ENCODE measurements at regions not wholly inside any gene's neighbourhood (a gene's known extent, or its start where the extent isn't known, plus 50 kb on each side); places are given as distances from the start of the nearest gene placed in this dataset.
A peak's percentile ranks its signal among the peaks of the same experiment; 100 is the strongest.

GRCh38 chrX:113954297-113954696 is 629.6 kb upstream of the HTR2C start:
- DNase-seq (ENCODE audit: low spot score) (no peak), ATAC-seq (ENCODE audit: low read depth) (no peak)
- Histone ChIP-seq H3K27me3 (ENCODE audit: insufficient read depth, poor library complexity, severe bottlenecking) (no peaks in the 10 kb centered on the region), H3K36me3 (ENCODE audit: low read depth) (no peaks in the 10 kb centered on the region), H3K4me1 (ENCODE audit: insufficient read depth, poor library complexity, severe bottlenecking) (no peaks in the 10 kb centered on the region), H3K9me3 (ENCODE audit: severe bottlenecking) (no peaks in the 10 kb centered on the region), H3K4me3 (ENCODE audit: severe bottlenecking) (no peak overlapping the region), H3K27ac (ENCODE audit: poor library complexity, severe bottlenecking) (no peak overlapping the region)
- TF ChIP-seq CTCF (IDR thresholded peaks at IDR 0.05; ENCODE audit: poor library complexity, severe bottlenecking): no peak

GRCh38 chrX:113950081-113950678 is 633.7 kb upstream of the HTR2C start:
- no peak overlapping the region for H3K27ac ChIP-seq (ENCODE audit: poor library complexity, severe bottlenecking)
- DNase-seq (ENCODE audit: low spot score) (no peak), ATAC-seq (ENCODE audit: low read depth) (no peak)
- H3K9me3 ChIP-seq (ENCODE audit: severe bottlenecking): no peaks in the 10 kb centered on the region
- no peak overlapping the region for H3K4me3 ChIP-seq (ENCODE audit: severe bottlenecking)
- TF ChIP-seq CTCF (IDR thresholded peaks at IDR 0.05; ENCODE audit: poor library complexity, severe bottlenecking): no peak
- no peaks in the 10 kb centered on the region for H3K27me3 ChIP-seq (ENCODE audit: insufficient read depth, poor library complexity, severe bottlenecking)
- no peaks in the 10 kb centered on the region for H3K4me1 ChIP-seq (ENCODE audit: insufficient read depth, poor library complexity, severe bottlenecking)
- no peaks in the 10 kb centered on the region for H3K36me3 ChIP-seq (ENCODE audit: low read depth)

- ATAC-seq (ENCODE audit: low read depth) (no peak), DNase-seq (ENCODE audit: low spot score) (no peak)
- no peaks in the 10 kb centered on the region for H3K9me3 ChIP-seq (ENCODE audit: severe bottlenecking)
- no peaks in the 10 kb centered on the region for H3K27me3 ChIP-seq (ENCODE audit: insufficient read depth, poor library complexity, severe bottlenecking)
- no peak overlapping the region for H3K4me3 ChIP-seq (ENCODE audit: severe bottlenecking)
- no peaks in the 10 kb centered on the region for H3K4me1 ChIP-seq (ENCODE audit: insufficient read depth, poor library complexity, severe bottlenecking)
- no peak overlapping the region for H3K27ac ChIP-seq (ENCODE audit: poor library complexity, severe bottlenecking)
- no peaks in the 10 kb centered on the region for H3K36me3 ChIP-seq (ENCODE audit: low read depth)
- peak; percentile 15 for TF ChIP-seq CTCF (IDR thresholded peaks at IDR 0.05; ENCODE audit: poor library complexity, severe bottlenecking)
Measured at GRCh38 chrX:113947548-113947947, 636.3 kb upstream of the HTR2C start.

GRCh38 chrX:113935518-113935917 is 648.4 kb upstream of the HTR2C start:
- no peak for DNase-seq (ENCODE audit: low spot score)

More at GRCh38 chrX:113935518-113935917, 648.4 kb upstream of the HTR2C start:
- Histone ChIP-seq H3K4me1 (ENCODE audit: insufficient read depth, poor library complexity, severe bottlenecking) (no peaks in the 10 kb centered on the region), H3K4me3 (ENCODE audit: severe bottlenecking) (no peak overlapping the region), H3K27ac (ENCODE audit: poor library complexity, severe bottlenecking) (no peak overlapping the region), H3K27me3 (ENCODE audit: insufficient read depth, poor library complexity, severe bottlenecking) (no peaks in the 10 kb centered on the region), H3K9me3 (ENCODE audit: severe bottlenecking) (no peaks in the 10 kb centered on the region), H3K36me3 (ENCODE audit: low read depth) (no peaks in the 10 kb centered on the region)
- TF ChIP-seq CTCF (IDR thresholded peaks at IDR 0.05; ENCODE audit: poor library complexity, severe bottlenecking): no peak
- no peak for ATAC-seq (ENCODE audit: low read depth)

Data from RWPE2 (cell line).